ENCODE measurements at regions not wholly inside any gene's neighbourhood (a gene's known extent, or its start where the extent isn't known, plus 50 kb on each side); places are given as distances from the start of the nearest gene placed in this dataset.

GRCh38 chr2:212695426-212695825 is 156.8 kb upstream of the ERBB4 start:
- Mint-ChIP-seq H3K4me1 (no peaks in the 10 kb centered on the region), H3K4me3 (no peak overlapping the region), H3K27ac (no peak overlapping the region), H3K27me3 (ENCODE audit: insufficient read depth, low read depth, poor library complexity) (peaks cover 5% of the 10 kb centered on the region), H3K9me3 (no peaks in the 10 kb centered on the region), H3K36me3 (ENCODE audit: low read depth) (no peaks in the 10 kb centered on the region)
- Histone ChIP-seq H4K20me1 (replicated peaks; ENCODE audit: insufficient read depth) (no peaks in the 10 kb centered on the region), H3K27ac (ENCODE audit: low read depth) (no peak overlapping the region), H3K9me2 (ENCODE audit: insufficient read depth) (no peaks in the 10 kb centered on the region), H3K4me1 (ENCODE audit: insufficient read depth) (no peaks in the 10 kb centered on the region), H3K4me2 (no peak overlapping the region), H2AFZ (no peak overlapping the region), H3K36me3 (ENCODE audit: insufficient read depth) (no peaks in the 10 kb centered on the region), H3K27me3 (ENCODE audit: insufficient read depth) (no peaks in the 10 kb centered on the region), H3K4me3 (no peak overlapping the region), H3K79me2 (replicated peaks; ENCODE audit: insufficient read depth) (no peaks in the 10 kb centered on the region), H3F3A (replicated peaks; ENCODE audit: low read depth) (no peaks in the 10 kb centered on the region)
- ATAC-seq (no peak), DNase-seq (ENCODE audit: low spot score) (no peak)
- TF ChIP-seq EZH2phosphoT487 (IDR thresholded peaks at IDR 0.05; ENCODE audit: unreplicated experiment) (no peak), NANOG (IDR thresholded peaks at IDR 0.05; ENCODE audit: borderline replicate concordance) (no peak), POLR2AphosphoS5 (IDR thresholded peaks at IDR 0.05; ENCODE audit: low read depth) (no peak), ZNF331 (CRISPR knock-in tag; IDR thresholded peaks at IDR 0.05; ENCODE audit: low read depth) (no peak), JUNB (IDR thresholded peaks at IDR 0.05; ENCODE audit: unreplicated experiment) (no peak), CREB1 (CRISPR knock-in tag; IDR thresholded peaks at IDR 0.05; ENCODE audit: low read depth) (no peak), ZNF114 (CRISPR knock-in tag; IDR thresholded peaks at IDR 0.05) (no peak), STAT1 (IDR thresholded peaks at IDR 0.05; ENCODE audit: unreplicated experiment) (no peak), REST (IDR thresholded peaks at IDR 0.05; ENCODE audit: unreplicated experiment) (no peak), EZH2 (IDR thresholded peaks at IDR 0.05; ENCODE audit: low read depth, unreplicated experiment) (no peak), CTCF (conservative IDR thresholded peaks at IDR 0.05; ENCODE audit: low read depth in 2 of 2) (no peak)
- TF ChIP-seq, protein P1, sequence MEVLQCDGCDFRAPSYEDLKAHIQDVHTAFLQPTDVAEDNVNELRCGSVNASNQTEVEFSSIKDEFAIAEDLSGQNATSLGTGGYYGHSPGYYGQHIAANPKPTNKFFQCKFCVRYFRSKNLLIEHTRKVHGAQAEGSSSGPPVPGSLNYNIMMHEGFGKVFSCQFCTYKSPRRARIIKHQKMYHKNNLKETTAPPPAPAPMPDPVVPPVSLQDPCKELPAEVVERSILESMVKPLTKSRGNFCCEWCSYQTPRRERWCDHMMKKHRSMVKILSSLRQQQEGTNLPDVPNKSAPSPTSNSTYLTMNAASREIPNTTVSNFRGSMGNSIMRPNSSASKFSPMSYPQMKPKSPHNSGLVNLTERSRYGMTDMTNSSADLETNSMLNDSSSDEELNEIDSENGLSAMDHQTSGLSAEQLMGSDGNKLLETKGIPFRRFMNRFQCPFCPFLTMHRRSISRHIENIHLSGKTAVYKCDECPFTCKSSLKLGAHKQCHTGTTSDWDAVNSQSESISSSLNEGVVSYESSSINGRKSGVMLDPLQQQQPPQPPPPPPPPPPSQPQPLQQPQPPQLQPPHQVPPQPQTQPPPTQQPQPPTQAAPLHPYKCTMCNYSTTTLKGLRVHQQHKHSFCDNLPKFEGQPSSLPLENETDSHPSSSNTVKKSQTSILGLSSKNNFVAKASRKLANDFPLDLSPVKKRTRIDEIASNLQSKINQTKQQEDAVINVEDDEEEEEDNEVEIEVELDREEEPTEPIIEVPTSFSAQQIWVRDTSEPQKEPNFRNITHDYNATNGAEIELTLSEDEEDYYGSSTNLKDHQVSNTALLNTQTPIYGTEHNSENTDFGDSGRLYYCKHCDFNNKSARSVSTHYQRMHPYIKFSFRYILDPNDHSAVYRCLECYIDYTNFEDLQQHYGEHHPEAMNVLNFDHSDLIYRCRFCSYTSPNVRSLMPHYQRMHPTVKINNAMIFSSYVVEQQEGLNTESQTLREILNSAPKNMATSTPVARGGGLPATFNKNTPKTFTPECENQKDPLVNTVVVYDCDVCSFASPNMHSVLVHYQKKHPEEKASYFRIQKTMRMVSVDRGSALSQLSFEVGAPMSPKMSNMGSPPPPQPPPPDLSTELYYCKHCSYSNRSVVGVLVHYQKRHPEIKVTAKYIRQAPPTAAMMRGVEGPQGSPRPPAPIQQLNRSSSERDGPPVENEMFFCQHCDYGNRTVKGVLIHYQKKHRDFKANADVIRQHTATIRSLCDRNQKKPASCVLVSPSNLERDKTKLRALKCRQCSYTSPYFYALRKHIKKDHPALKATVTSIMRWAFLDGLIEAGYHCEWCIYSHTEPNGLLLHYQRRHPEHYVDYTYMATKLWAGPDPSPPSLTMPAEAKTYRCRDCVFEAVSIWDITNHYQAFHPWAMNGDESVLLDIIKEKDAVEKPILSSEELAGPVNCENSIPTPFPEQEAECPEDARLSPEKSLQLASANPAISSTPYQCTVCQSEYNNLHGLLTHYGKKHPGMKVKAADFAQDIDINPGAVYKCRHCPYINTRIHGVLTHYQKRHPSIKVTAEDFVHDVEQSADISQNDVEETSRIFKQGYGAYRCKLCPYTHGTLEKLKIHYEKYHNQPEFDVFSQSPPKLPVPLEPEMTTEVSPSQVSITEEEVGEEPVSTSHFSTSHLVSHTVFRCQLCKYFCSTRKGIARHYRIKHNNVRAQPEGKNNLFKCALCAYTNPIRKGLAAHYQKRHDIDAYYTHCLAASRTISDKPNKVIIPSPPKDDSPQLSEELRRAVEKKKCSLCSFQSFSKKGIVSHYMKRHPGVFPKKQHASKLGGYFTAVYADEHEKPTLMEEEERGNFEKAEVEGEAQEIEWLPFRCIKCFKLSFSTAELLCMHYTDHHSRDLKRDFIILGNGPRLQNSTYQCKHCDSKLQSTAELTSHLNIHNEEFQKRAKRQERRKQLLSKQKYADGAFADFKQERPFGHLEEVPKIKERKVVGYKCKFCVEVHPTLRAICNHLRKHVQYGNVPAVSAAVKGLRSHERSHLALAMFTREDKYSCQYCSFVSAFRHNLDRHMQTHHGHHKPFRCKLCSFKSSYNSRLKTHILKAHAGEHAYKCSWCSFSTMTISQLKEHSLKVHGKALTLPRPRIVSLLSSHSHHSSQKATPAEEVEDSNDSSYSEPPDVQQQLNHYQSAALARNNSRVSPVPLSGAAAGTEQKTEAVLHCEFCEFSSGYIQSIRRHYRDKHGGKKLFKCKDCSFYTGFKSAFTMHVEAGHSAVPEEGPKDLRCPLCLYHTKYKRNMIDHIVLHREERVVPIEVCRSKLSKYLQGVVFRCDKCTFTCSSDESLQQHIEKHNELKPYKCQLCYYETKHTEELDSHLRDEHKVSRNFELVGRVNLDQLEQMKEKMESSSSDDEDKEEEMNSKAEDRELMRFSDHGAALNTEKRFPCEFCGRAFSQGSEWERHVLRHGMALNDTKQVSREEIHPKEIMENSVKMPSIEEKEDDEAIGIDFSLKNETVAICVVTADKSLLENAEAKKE (CRISPR knock-in tag; IDR thresholded peaks at IDR 0.05): no peak
- TF ChIP-seq, protein P2, sequence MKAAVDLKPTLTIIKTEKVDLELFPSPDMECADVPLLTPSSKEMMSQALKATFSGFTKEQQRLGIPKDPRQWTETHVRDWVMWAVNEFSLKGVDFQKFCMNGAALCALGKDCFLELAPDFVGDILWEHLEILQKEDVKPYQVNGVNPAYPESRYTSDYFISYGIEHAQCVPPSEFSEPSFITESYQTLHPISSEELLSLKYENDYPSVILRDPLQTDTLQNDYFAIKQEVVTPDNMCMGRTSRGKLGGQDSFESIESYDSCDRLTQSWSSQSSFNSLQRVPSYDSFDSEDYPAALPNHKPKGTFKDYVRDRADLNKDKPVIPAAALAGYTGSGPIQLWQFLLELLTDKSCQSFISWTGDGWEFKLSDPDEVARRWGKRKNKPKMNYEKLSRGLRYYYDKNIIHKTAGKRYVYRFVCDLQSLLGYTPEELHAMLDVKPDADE (IDR thresholded peaks at IDR 0.05): no peak

Data from GM23338 (cell line).